ENCODE measurements at regions not wholly inside any gene's neighbourhood (a gene's known extent, or its start where the extent isn't known, plus 50 kb on each side); places are given as distances from the start of the nearest gene placed in this dataset.

- TF ChIP-seq ZBTB7A (IDR thresholded peaks at IDR 0.05; ENCODE audit: low read depth): no peak
- TF ChIP-seq TCF12 (IDR thresholded peaks at IDR 0.05; ENCODE audit: low read depth): no peak
- TF ChIP-seq EP300 (IDR thresholded peaks at IDR 0.05; ENCODE audit: borderline replicate concordance): no peak
- no peak for TF ChIP-seq MAX (IDR thresholded peaks at IDR 0.05)
- TF ChIP-seq EGR1 (IDR thresholded peaks at IDR 0.05): no peak
- TF ChIP-seq NFIC (IDR thresholded peaks at IDR 0.05): no peak
- no peak for TF ChIP-seq FOXM1 (IDR thresholded peaks at IDR 0.05; ENCODE audit: borderline replicate concordance, low read depth)
- TF ChIP-seq RAD21 (IDR thresholded peaks at IDR 0.05; ENCODE audit: low read depth): no peak
- TF ChIP-seq TEAD4 (IDR thresholded peaks at IDR 0.05): no peak
- no peak for TF ChIP-seq YY1 (IDR thresholded peaks at IDR 0.05; ENCODE audit: low read depth)
- TF ChIP-seq USF1 (IDR thresholded peaks at IDR 0.05): no peak
- no peak for TF ChIP-seq REST (IDR thresholded peaks at IDR 0.05; ENCODE audit: low read depth)
- no peak for TF ChIP-seq CEBPB (IDR thresholded peaks at IDR 0.05)
- TF ChIP-seq TAF1 (IDR thresholded peaks at IDR 0.05; ENCODE audit: low read depth): no peak
- TF ChIP-seq CREB1 (IDR thresholded peaks at IDR 0.05; ENCODE audit: low read depth): no peak
Measured at GRCh38 chr3:148087601-148088371, 609.9 kb upstream of the AGTR1 start.

GRCh38 chr3:148089171-148089570 is 608.5 kb upstream of the AGTR1 start:
- TF ChIP-seq FOXM1 (IDR thresholded peaks at IDR 0.05; ENCODE audit: borderline replicate concordance, low read depth): no peak
- TF ChIP-seq TAF1 (IDR thresholded peaks at IDR 0.05; ENCODE audit: low read depth): no peak
- TF ChIP-seq TEAD4 (IDR thresholded peaks at IDR 0.05): no peak
- TF ChIP-seq USF1 (IDR thresholded peaks at IDR 0.05): no peak
- no peak for TF ChIP-seq NFIC (IDR thresholded peaks at IDR 0.05)
- no peak for TF ChIP-seq CEBPB (IDR thresholded peaks at IDR 0.05)
- TF ChIP-seq ZBTB7A (IDR thresholded peaks at IDR 0.05; ENCODE audit: low read depth): no peak
- no peak for TF ChIP-seq YY1 (IDR thresholded peaks at IDR 0.05; ENCODE audit: low read depth)
- TF ChIP-seq TCF12 (IDR thresholded peaks at IDR 0.05; ENCODE audit: low read depth): no peak
- TF ChIP-seq REST (IDR thresholded peaks at IDR 0.05; ENCODE audit: low read depth): no peak
- no peak for TF ChIP-seq RAD21 (IDR thresholded peaks at IDR 0.05; ENCODE audit: low read depth)
- TF ChIP-seq MAX (IDR thresholded peaks at IDR 0.05): no peak
- TF ChIP-seq CREB1 (IDR thresholded peaks at IDR 0.05; ENCODE audit: low read depth): no peak
- TF ChIP-seq EGR1 (IDR thresholded peaks at IDR 0.05): no peak
- TF ChIP-seq EP300 (IDR thresholded peaks at IDR 0.05; ENCODE audit: borderline replicate concordance): no peak

GRCh38 chr3:148090156-148090555 is 607.5 kb upstream of the AGTR1 start:
- TF ChIP-seq EGR1 (IDR thresholded peaks at IDR 0.05): no peak
- no peak for TF ChIP-seq CEBPB (IDR thresholded peaks at IDR 0.05)
- TF ChIP-seq REST (IDR thresholded peaks at IDR 0.05; ENCODE audit: low read depth): no peak
- TF ChIP-seq NFIC (IDR thresholded peaks at IDR 0.05): no peak
- TF ChIP-seq ZBTB7A (IDR thresholded peaks at IDR 0.05; ENCODE audit: low read depth): no peak
- TF ChIP-seq MAX (IDR thresholded peaks at IDR 0.05): no peak
- no peak for TF ChIP-seq TEAD4 (IDR thresholded peaks at IDR 0.05)
- no peak for TF ChIP-seq USF1 (IDR thresholded peaks at IDR 0.05)
- TF ChIP-seq TCF12 (IDR thresholded peaks at IDR 0.05; ENCODE audit: low read depth): no peak
- no peak for TF ChIP-seq FOXM1 (IDR thresholded peaks at IDR 0.05; ENCODE audit: borderline replicate concordance, low read depth)
- TF ChIP-seq TAF1 (IDR thresholded peaks at IDR 0.05; ENCODE audit: low read depth): no peak
- TF ChIP-seq CREB1 (IDR thresholded peaks at IDR 0.05; ENCODE audit: low read depth): no peak
- no peak for TF ChIP-seq RAD21 (IDR thresholded peaks at IDR 0.05; ENCODE audit: low read depth)
